ENCODE measurements at regions not wholly inside any gene's neighbourhood (a gene's known extent, or its start where the extent isn't known, plus 50 kb on each side); places are given as distances from the start of the nearest gene placed in this dataset.
"Not testable (repeated sequence)": the region's sequence is repeated elsewhere in the genome, so short reads cannot be mapped to it uniquely, and the experiment has no call there.

DNA sequence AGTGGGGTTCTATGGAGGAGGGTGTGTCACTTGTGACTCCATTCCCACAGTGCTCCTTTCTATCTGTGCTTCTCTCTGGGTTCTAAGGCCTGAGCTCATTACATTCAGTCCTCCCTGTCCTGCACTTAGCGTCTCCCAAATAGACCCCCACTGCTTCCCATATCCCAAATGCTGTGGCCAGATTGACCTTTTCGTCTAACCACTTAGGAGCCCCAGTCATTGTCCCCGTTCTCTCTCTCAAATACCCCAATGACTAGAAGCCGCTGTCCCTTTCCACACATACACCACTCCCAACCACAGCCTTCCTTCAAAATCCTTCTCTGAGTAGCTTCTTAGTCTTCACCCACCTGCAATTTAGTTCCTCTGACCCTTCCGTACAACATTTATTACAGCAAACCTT lies 146.5 kb downstream of the TRIM43 start:
- TF ChIP-seq EP300 (IDR thresholded peaks at IDR 0.05) (no peak), POLR2A (IDR thresholded peaks at IDR 0.05) (no peak)
- TF ChIP-seq, protein P1, sequence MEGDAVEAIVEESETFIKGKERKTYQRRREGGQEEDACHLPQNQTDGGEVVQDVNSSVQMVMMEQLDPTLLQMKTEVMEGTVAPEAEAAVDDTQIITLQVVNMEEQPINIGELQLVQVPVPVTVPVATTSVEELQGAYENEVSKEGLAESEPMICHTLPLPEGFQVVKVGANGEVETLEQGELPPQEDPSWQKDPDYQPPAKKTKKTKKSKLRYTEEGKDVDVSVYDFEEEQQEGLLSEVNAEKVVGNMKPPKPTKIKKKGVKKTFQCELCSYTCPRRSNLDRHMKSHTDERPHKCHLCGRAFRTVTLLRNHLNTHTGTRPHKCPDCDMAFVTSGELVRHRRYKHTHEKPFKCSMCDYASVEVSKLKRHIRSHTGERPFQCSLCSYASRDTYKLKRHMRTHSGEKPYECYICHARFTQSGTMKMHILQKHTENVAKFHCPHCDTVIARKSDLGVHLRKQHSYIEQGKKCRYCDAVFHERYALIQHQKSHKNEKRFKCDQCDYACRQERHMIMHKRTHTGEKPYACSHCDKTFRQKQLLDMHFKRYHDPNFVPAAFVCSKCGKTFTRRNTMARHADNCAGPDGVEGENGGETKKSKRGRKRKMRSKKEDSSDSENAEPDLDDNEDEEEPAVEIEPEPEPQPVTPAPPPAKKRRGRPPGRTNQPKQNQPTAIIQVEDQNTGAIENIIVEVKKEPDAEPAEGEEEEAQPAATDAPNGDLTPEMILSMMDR (IDR thresholded peaks at IDR 0.05): no peak
- intact Hi-C loops (cut with DNase I): loop anchor here in 2 of 4 donors (10.0 kb wide), 2 partner anchors 544 to 664 kb away; no protein-coding TSS in a partner anchor
- Histone ChIP-seq H3K27ac (no peak overlapping the region), H3K9me3 (no peaks in the 10 kb centered on the region), H3K4me3 (no peak overlapping the region), H3K27me3 (no peaks in the 10 kb centered on the region), H3K36me3 (no peaks in the 10 kb centered on the region), H3K4me1 (ENCODE audit: insufficient read depth) (no peaks in the 10 kb centered on the region)
- no peak for DNase-seq
- WGBS, 3 donors: 91 to 92% (median 91%) methylated on average over 5 of the region's 5 CpGs

- H3K4me1 ChIP-seq (ENCODE audit: insufficient read depth); H3K36me3 ChIP-seq; H3K27ac ChIP-seq; H3K9me3 ChIP-seq; H3K27me3 ChIP-seq; DNase-seq; H3K4me3 ChIP-seq; intact Hi-C loops (cut with DNase I): not testable (repeated sequence)
- WGBS, 3 donors: 80 to 86% (median 83%) methylated on average over 9 of the region's 9 CpGs
Measured at GRCh38 chr2:95752126-95752525, 160.3 kb downstream of the TRIM43 start.

GRCh38 chr2:95753812-95754211 lies 162.0 kb downstream of the TRIM43 start:
- H3K9me3 ChIP-seq; H3K36me3 ChIP-seq; H3K27me3 ChIP-seq; H3K27ac ChIP-seq; H3K4me3 ChIP-seq; intact Hi-C loops (cut with DNase I); DNase-seq; H3K4me1 ChIP-seq (ENCODE audit: insufficient read depth): not testable (repeated sequence)
- WGBS, 3 donors: 71 to 76% (median 71%) methylated on average over 8 of the region's 8 CpGs

- H3K27me3 ChIP-seq; H3K36me3 ChIP-seq; H3K4me1 ChIP-seq (ENCODE audit: insufficient read depth); H3K4me3 ChIP-seq; DNase-seq; intact Hi-C loops (cut with DNase I); H3K27ac ChIP-seq; H3K9me3 ChIP-seq: not testable (repeated sequence)
- WGBS, 3 donors: 34 to 50% (median 35%) methylated on average over 6 of the region's 6 CpGs
Measured at GRCh38 chr2:95754213-95754612, 162.4 kb downstream of the TRIM43 start.

- H3K36me3 ChIP-seq; H3K4me3 ChIP-seq; H3K27ac ChIP-seq; H3K9me3 ChIP-seq; H3K27me3 ChIP-seq; intact Hi-C loops (cut with DNase I); H3K4me1 ChIP-seq (ENCODE audit: insufficient read depth); DNase-seq: not testable (repeated sequence)
- WGBS, 3 donors: 35 to 49% (median 37%) methylated on average over 14 to 15 of the region's 15 CpGs
Measured at GRCh38 chr2:95754819-95755563, 163.2 kb downstream of the TRIM43 start.

GRCh38 chr2:95755956-95756669 lies 164.3 kb downstream of the TRIM43 start:
- H3K9me3 ChIP-seq; H3K36me3 ChIP-seq; H3K27me3 ChIP-seq; H3K4me1 ChIP-seq (ENCODE audit: insufficient read depth); H3K4me3 ChIP-seq; intact Hi-C loops (cut with DNase I); DNase-seq; H3K27ac ChIP-seq: not testable (repeated sequence)
- 52 to 68% (median 58%) methylated on average over 7 of the region's 7 CpGs for WGBS, 3 donors

- H3K9me3 ChIP-seq: no peaks in the 10 kb centered on the region
- no peak overlapping the region for H3K27ac ChIP-seq
- no peak overlapping the region for H3K4me3 ChIP-seq
- H3K27me3 ChIP-seq: no peaks in the 10 kb centered on the region
- DNase-seq: no peak
- no peaks in the 10 kb centered on the region for H3K36me3 ChIP-seq
- intact Hi-C loops (cut with DNase I): no loop called here
- WGBS, 3 donors: 50 to 69% (median 60%) methylated on average over 2 of the region's 2 CpGs
- H3K4me1 ChIP-seq (ENCODE audit: insufficient read depth): no peaks in the 10 kb centered on the region
- TF ChIP-seq EP300 (IDR thresholded peaks at IDR 0.05) (no peak), POLR2A (IDR thresholded peaks at IDR 0.05) (no peak)
- TF ChIP-seq, protein P1 (IDR thresholded peaks at IDR 0.05): no peak
Measured at GRCh38 chr2:95757988-95758387, 166.2 kb downstream of the TRIM43 start.
